Duodenal mucosa (tissue), 2 donors: ENCODE measurements at regions not wholly inside any gene's neighbourhood (a gene's known extent, or its start where the extent isn't known, plus 50 kb on each side); places are given as distances from the start of the nearest gene placed in this dataset.

Experiments used
- H3K27ac ChIP-seq: one replicate; pipeline ENCODE4 v1.7.0; 2013; ENCODE audit warnings: low read depth, low read length
- H3K27me3 ChIP-seq, 2 donors: one replicate each; pipeline ENCODE4 v1.7.0; 2013; ENCODE audit warnings: low read length in 2 of 2, control low read depth in 1 of 2; ENCODE audit not compliant: insufficient read depth in 2 of 2, control insufficient read depth in 1 of 2
- H3K36me3 ChIP-seq, 2 donors: one replicate each; pipeline ENCODE4 v1.7.0; 2013; ENCODE audit warnings: low read length in 2 of 2, control low read depth in 1 of 2; ENCODE audit not compliant: insufficient read depth in 2 of 2, control insufficient read depth in 1 of 2
- H3K4me1 ChIP-seq, 2 donors: one replicate each; pipeline ENCODE4 v1.7.0; 2013; ENCODE audit warnings: low read length in 2 of 2, control low read depth in 1 of 2; ENCODE audit not compliant: insufficient read depth in 2 of 2, control insufficient read depth in 1 of 2
- H3K4me3 ChIP-seq, 2 donors: one replicate each; pipeline ENCODE4 v1.7.0; 2013; ENCODE audit warnings: low read length in 2 of 2, low read depth in 1 of 2
- H3K9ac ChIP-seq, 2 donors: one replicate each; pipeline ENCODE4 v1.7.0; 2013; ENCODE audit warnings: low read length in 2 of 2, low read depth in 1 of 2
- H3K9me3 ChIP-seq, 2 donors: one replicate each; pipeline ENCODE4 v1.7.0; 2013; ENCODE audit warnings: low read length in 2 of 2, control low read depth in 1 of 2; ENCODE audit not compliant: control insufficient read depth in 1 of 2

- no peak overlapping the region for H3K4me3 ChIP-seq
- peaks cover 0 to 4% of the 10 kb centered on the region in 2 donors for H3K4me1 ChIP-seq
- no peaks in the 10 kb centered on the region for H3K27me3 ChIP-seq
- no peak overlapping the region for H3K27ac ChIP-seq
- no peaks in the 10 kb centered on the region for H3K9me3 ChIP-seq
- H3K9ac ChIP-seq, result no peak overlapping the region
- no peaks in the 10 kb centered on the region for H3K36me3 ChIP-seq
These were observed 249.4 kb upstream of the PCDH20 start for GRCh38 chr13:61664801-61665705.

- Histone ChIP-seq H3K36me3 (no peaks in the 10 kb centered on the region), H3K4me3 (no peak overlapping the region), H3K9ac (no peak overlapping the region), H3K27me3 (no peaks in the 10 kb centered on the region), H3K27ac (no peak overlapping the region), H3K9me3 (no peaks in the 10 kb centered on the region), H3K4me1 (no peaks in the 10 kb centered on the region)
These were observed 238.8 kb upstream of the PCDH20 start for GRCh38 chr13:61654481-61654880.

GRCh38 chr13:61648547-61648946 lies 232.9 kb upstream of the PCDH20 start:
- Histone ChIP-seq H3K27ac (no peak overlapping the region), H3K4me3 (no peak overlapping the region), H3K9me3 (no peaks in the 10 kb centered on the region), H3K27me3 (no peaks in the 10 kb centered on the region), H3K4me1 (no peaks in the 10 kb centered on the region), H3K9ac (no peak overlapping the region), H3K36me3 (no peaks in the 10 kb centered on the region)

- H3K36me3 ChIP-seq, result no peaks in the 10 kb centered on the region
- no peak overlapping the region for H3K9ac ChIP-seq
- H3K4me1 ChIP-seq, result no peaks in the 10 kb centered on the region
These were observed 196.5 kb upstream of the PCDH20 start for GRCh38 chr13:61612192-61612591.

GRCh38 chr13:61608138-61608537 lies 192.5 kb upstream of the PCDH20 start:
- Histone ChIP-seq H3K9ac (no peak overlapping the region), H3K9me3 (peaks cover 0 to 3% of the 10 kb centered on the region in 2 donors), H3K27me3 (no peaks in the 10 kb centered on the region), H3K27ac (no peak overlapping the region), H3K4me1 (no peaks in the 10 kb centered on the region), H3K4me3 (no peak overlapping the region), H3K36me3 (no peaks in the 10 kb centered on the region)

More at GRCh38 chr13:61612192-61612591, 196.5 kb upstream of the PCDH20 start:
- no peak overlapping the region for H3K4me3 ChIP-seq
- no peak overlapping the region for H3K27ac ChIP-seq
- H3K27me3 ChIP-seq, result no peaks in the 10 kb centered on the region
- no peaks in the 10 kb centered on the region for H3K9me3 ChIP-seq

- no peaks in the 10 kb centered on the region for H3K4me1 ChIP-seq
- no peak overlapping the region for H3K9ac ChIP-seq
- H3K4me3 ChIP-seq, result no peak overlapping the region
- no peaks in the 10 kb centered on the region for H3K27me3 ChIP-seq
- H3K9me3 ChIP-seq, result no peaks in the 10 kb centered on the region
- H3K36me3 ChIP-seq, result no peaks in the 10 kb centered on the region
- H3K27ac ChIP-seq, result no peak overlapping the region
These were observed 184.8 kb upstream of the PCDH20 start for GRCh38 chr13:61600360-61601033.

- no peak overlapping the region for H3K27ac ChIP-seq
- H3K4me3 ChIP-seq, result no peak overlapping the region
- H3K27me3 ChIP-seq, result no peaks in the 10 kb centered on the region
- no peaks in the 10 kb centered on the region for H3K36me3 ChIP-seq
- no peaks in the 10 kb centered on the region for H3K9me3 ChIP-seq
- no peak overlapping the region for H3K9ac ChIP-seq
- no peaks in the 10 kb centered on the region for H3K4me1 ChIP-seq
These were observed 176.8 kb upstream of the PCDH20 start for GRCh38 chr13:61592489-61592888.

- H3K4me1 ChIP-seq, result no peaks in the 10 kb centered on the region
- no peaks in the 10 kb centered on the region for H3K36me3 ChIP-seq
- no peak overlapping the region for H3K9ac ChIP-seq
- H3K27me3 ChIP-seq, result no peaks in the 10 kb centered on the region
- no peak overlapping the region for H3K27ac ChIP-seq
- H3K4me3 ChIP-seq, result no peak overlapping the region
- no peaks in the 10 kb centered on the region for H3K9me3 ChIP-seq
These were observed 160.3 kb upstream of the PCDH20 start for GRCh38 chr13:61575973-61576372.

- no peaks in the 10 kb centered on the region for H3K36me3 ChIP-seq
- no peak overlapping the region for H3K4me3 ChIP-seq
These were observed 148.0 kb upstream of the PCDH20 start for GRCh38 chr13:61563645-61564044.

GRCh38 chr13:61546911-61547310 lies 131.3 kb upstream of the PCDH20 start:
- H3K36me3 ChIP-seq, result no peaks in the 10 kb centered on the region
- no peak overlapping the region for H3K9ac ChIP-seq
- no peaks in the 10 kb centered on the region for H3K27me3 ChIP-seq

More at GRCh38 chr13:61563645-61564044, 148.0 kb upstream of the PCDH20 start:
- Histone ChIP-seq H3K9ac (no peak overlapping the region), H3K4me1 (no peaks in the 10 kb centered on the region), H3K9me3 (no peaks in the 10 kb centered on the region), H3K27ac (no peak overlapping the region), H3K27me3 (no peaks in the 10 kb centered on the region)

More at GRCh38 chr13:61546911-61547310, 131.3 kb upstream of the PCDH20 start:
- H3K27ac ChIP-seq, result no peak overlapping the region
- H3K4me1 ChIP-seq, result no peaks in the 10 kb centered on the region
- no peak overlapping the region for H3K4me3 ChIP-seq
- H3K9me3 ChIP-seq, result no peaks in the 10 kb centered on the region
